OCI-LY7 (cell line): ENCODE measurements at regions not wholly inside any gene's neighbourhood (a gene's known extent, or its start where the extent isn't known, plus 50 kb on each side); places are given as distances from the start of the nearest gene placed in this dataset.

Source experiments
- BruUV-seq: library from RNA; stranded (reverse); fragments of 400-500 nt; replicated peaks from 2 replicates; lab custom pipeline; 2021; lab: Mats Ljungman, UMichigan
- CTCF ChIA-PET: fragments of 300-600 bp; sonication (Branson Sonifier 250); formaldehyde crosslinking; loops from one replicate; lab custom pipeline; 2022; ENCODE audit warnings: antibody characterized with exemption; ENCODE audit not compliant: unreplicated experiment; lab: Charles Lee
- POLR2A ChIA-PET: fragments of 300-600 bp; sonication (Branson Sonifier 250); formaldehyde crosslinking; loops from one replicate; lab custom pipeline; 2022; ENCODE audit warnings: antibody characterized with exemption; lab: Charles Lee
- DNase-seq: peaks from one replicate; pipeline ENCODE4 v3.0.0-alpha.2; 2015; ENCODE audit warnings: low spot score
- H2AFZ ChIP-seq: fragments of 200-600 bp; sonication (generic), shearing (Covaris generic); 2 replicates; pipeline ENCODE4 v1.6.1; 2014; ENCODE audit warnings: mild to moderate bottlenecking, antibody characterized with exemption, low read length, moderate library complexity
- H3K27ac ChIP-seq: fragments of 200-600 bp; sonication (generic); 2 replicates; pipeline ENCODE4 v1.5.1; 2014; ENCODE audit warnings: mixed run types, low read depth, mild to moderate bottlenecking, moderate library complexity, low read length, inconsistent platforms; ENCODE audit not compliant: poor library complexity, severe bottlenecking
- H3K36me3 ChIP-seq: fragments of 200-600 bp; sonication (generic); 2 replicates; pipeline ENCODE4 v1.6.1; 2014; ENCODE audit warnings: mild to moderate bottlenecking, antibody characterized with exemption, low read length, moderate library complexity, mixed read lengths; ENCODE audit not compliant: insufficient read depth
- H3K4me1 ChIP-seq: fragments of 200-600 bp; sonication (generic); 2 replicates; pipeline ENCODE4 v1.5.1; 2014; ENCODE audit warnings: mild to moderate bottlenecking, low read length; ENCODE audit not compliant: insufficient read depth, poor library complexity, severe bottlenecking
- H3K4me2 ChIP-seq: fragments of 200-600 bp; sonication (generic); 2 replicates; pipeline ENCODE4 v1.6.1; 2014; ENCODE audit warnings: mild to moderate bottlenecking, low read length
- H3K4me3 ChIP-seq: fragments of 200-600 bp; sonication (generic); 2 replicates; pipeline ENCODE4 v1.5.1; 2014; ENCODE audit warnings: mild to moderate bottlenecking, low read depth, low read length; ENCODE audit not compliant: poor library complexity, severe bottlenecking
- H3K79me2 ChIP-seq: fragments of 200-600 bp; sonication (generic); 2 replicates; pipeline ENCODE4 v1.6.1; 2016; ENCODE audit warnings: low read depth, mild to moderate bottlenecking, low read length, moderate library complexity, mixed read lengths; ENCODE audit not compliant: insufficient read depth
- H3K9me2 ChIP-seq: fragments of 200-600 bp; sonication (generic); 2 replicates; pipeline ENCODE4 v1.6.1; 2016; ENCODE audit warnings: mild to moderate bottlenecking, low read length, mixed read lengths; ENCODE audit not compliant: insufficient read depth
- H3K9me3 ChIP-seq: fragments of 200-600 bp; sonication (generic); 2 replicates; pipeline ENCODE4 v1.6.1; 2014; ENCODE audit warnings: mild to moderate bottlenecking, mixed run types, low read length, mixed read lengths
- H4K20me1 ChIP-seq: fragments of 200-600 bp; sonication (generic); 2 replicates; pipeline ENCODE4 v1.6.1; 2014; ENCODE audit warnings: mild to moderate bottlenecking, antibody characterized with exemption, low read length, moderate library complexity, mixed read lengths; ENCODE audit not compliant: insufficient read depth
- CTCF ChIP-seq: fragments of 200-600 bp; sonication (generic); conservative IDR thresholded peaks from 2 replicates; pipeline ENCODE4 v1.5.1; 2014; ENCODE audit warnings: mild to moderate bottlenecking, antibody characterized with exemption, low read length, moderate library complexity, mixed read lengths
- EZH2phosphoT487 ChIP-seq: fragments of 200-600 bp; sonication (generic); IDR thresholded peaks from 2 replicates; pipeline ENCODE4 v1.6.1; 2018; ENCODE audit warnings: low read depth, borderline replicate concordance, mild to moderate bottlenecking, mixed run types, antibody characterized with exemption, low read length, moderate library complexity, mixed read lengths
- intact Hi-C: fragments of 100-400 bp; cut with micrococcal nuclease; formaldehyde crosslinking; loops from one replicate; pipeline ENCODE4 v1.10.0; 2022; ENCODE audit not compliant: unreplicated experiment

GRCh38 chr12:105930557-105931503, 207.9 kb downstream of the NUAK1 start:
- no peak overlapping the region for H3K4me3 ChIP-seq
- BruUV-seq: no TSS peak

GRCh38 chr12:105931762-105932570, 206.8 kb downstream of the NUAK1 start:
- CTCF ChIA-PET: no interaction called here

More at GRCh38 chr12:105930557-105931503, 207.9 kb downstream of the NUAK1 start:
- H2AFZ ChIP-seq: no peak overlapping the region
- intact Hi-C loops: no loop called here
- no peak for DNase-seq
- H3K36me3 ChIP-seq: no peaks in the 10 kb centered on the region
- H3K4me1 ChIP-seq: no peaks in the 10 kb centered on the region
- H3K9me3 ChIP-seq: no peaks in the 10 kb centered on the region
- no peaks in the 10 kb centered on the region for H3K79me2 ChIP-seq
- no peak overlapping the region for H3K4me2 ChIP-seq
- H4K20me1 ChIP-seq: no peaks in the 10 kb centered on the region
- H3K27ac ChIP-seq: no peak overlapping the region
- no peak for TF ChIP-seq EZH2phosphoT487
- no peak for TF ChIP-seq CTCF
- ChIA-PET CTCF (no interaction called here), POLR2A (no interaction called here)
- no peaks in the 10 kb centered on the region for H3K9me2 ChIP-seq

More at GRCh38 chr12:105931762-105932570, 206.8 kb downstream of the NUAK1 start:
- Histone ChIP-seq H3K36me3 (no peaks in the 10 kb centered on the region), H3K9me3 (no peaks in the 10 kb centered on the region), H3K4me2 (no peak overlapping the region), H3K4me1 (no peaks in the 10 kb centered on the region), H3K79me2 (no peaks in the 10 kb centered on the region), H3K4me3 (no peak overlapping the region), H3K27ac (no peak overlapping the region), H2AFZ (no peak overlapping the region), H4K20me1 (no peaks in the 10 kb centered on the region), H3K9me2 (no peaks in the 10 kb centered on the region)
- TF ChIP-seq EZH2phosphoT487 (no peak), CTCF (no peak)
- no TSS peak for BruUV-seq
- POLR2A ChIA-PET: interaction anchor here (0.7 kb wide), 1 partner anchor 22 kb away, joined by 3 read pairs; no protein-coding TSS in a partner anchor
- intact Hi-C loops: no loop called here
- no peak for DNase-seq
